Endothelial cell of umbilical vein (primary cell): ENCODE measurements at regions not wholly inside any gene's neighbourhood (a gene's known extent, or its start where the extent isn't known, plus 50 kb on each side); places are given as distances from the start of the nearest gene placed in this dataset.

ENCODE experiments used
- BruUV-seq: library from RNA; stranded (reverse); fragments of 400-500 nt; replicated peaks from 2 replicates; lab custom pipeline; 2021; lab: Mats Ljungman, UMichigan
- CTCF ChIA-PET: fragments of 300-600, 350-600 bp; sonication (Branson Sonifier 250); formaldehyde crosslinking; loops from one replicate; lab custom pipeline; 2021; ENCODE audit warnings: antibody characterized with exemption, inconsistent platforms; lab: Charles Lee
- POLR2A ChIA-PET: fragments of 300-600, 350-600 bp; sonication (Branson Sonifier 250); formaldehyde crosslinking; loops from one replicate; lab custom pipeline; 2021; ENCODE audit warnings: antibody characterized with exemption, inconsistent platforms; lab: Charles Lee
- DNase-seq: peaks from one replicate; pipeline ENCODE4 v3.0.0-alpha.2; 2011; ENCODE audit warnings: low read depth, low spot score
- FAIRE-seq: peaks from 2 replicates; lab custom pipeline; 2011; peaks lifted over from hg19 to GRCh38; lab: Jason Lieb, UNC
- H2AFZ ChIP-seq: 2 replicates; pipeline ENCODE4 v1.6.0; 2012; ENCODE audit warnings: low read depth, low read length, control low read depth, inconsistent platforms
- H3K27ac ChIP-seq: 2 replicates; pipeline ENCODE4 v1.5.1; 2011; ENCODE audit warnings: low read depth, mild to moderate bottlenecking, control low read depth, low read length, moderate library complexity; ENCODE audit not compliant: insufficient read depth
- H3K27me3 ChIP-seq, 2 experiments: 2 replicates each; pipeline versions ENCODE4 v1.6.0 to v1.6.1; 2011; ENCODE audit warnings: low read length in 2 of 2, mixed read lengths in 1 of 2; ENCODE audit not compliant: control insufficient read depth in 2 of 2, insufficient read depth in 2 of 2
- H3K36me3 ChIP-seq, 2 experiments: 2 replicates in 1 of 2; 3 replicates in 1 of 2; pipeline ENCODE4 v1.5.1; 2011; ENCODE audit warnings: low read length in 2 of 2, mild to moderate bottlenecking in 1 of 2, moderate library complexity in 1 of 2; ENCODE audit not compliant: control insufficient read depth in 2 of 2, insufficient read depth in 2 of 2; ENCODE audit errors: extremely low read depth in 1 of 2
- H3K4me1 ChIP-seq: 3 replicates; pipeline ENCODE4 v1.5.1; 2011; ENCODE audit warnings: mild to moderate bottlenecking, low read length; ENCODE audit not compliant: control insufficient read depth, insufficient read depth; ENCODE audit errors: extremely low read depth
- H3K4me2 ChIP-seq: 2 replicates; pipeline ENCODE4 v1.6.1; 2011; ENCODE audit warnings: low read length, control low read depth, mixed read lengths; ENCODE audit not compliant: insufficient read depth
- H3K4me3 ChIP-seq, 3 experiments: fragments of 200-600 bp in 1 of 3; sonication (generic), shearing (Covaris generic) in 1 of 3; replicated peaks in 1 of 3; 2 replicates each; pipeline ENCODE4 v1.5.1; 2011 to 2016; ENCODE audit warnings: control low read depth in 3 of 3, low read length in 3 of 3, mild to moderate bottlenecking in 2 of 3, inconsistent platforms in 1 of 3, low read depth in 1 of 3, moderate library complexity in 1 of 3; ENCODE audit not compliant: insufficient read depth in 1 of 3
- H3K79me2 ChIP-seq: 2 replicates; pipeline ENCODE4 v1.6.0; 2012; ENCODE audit warnings: low read length, inconsistent platforms; ENCODE audit not compliant: control insufficient read depth, insufficient read depth
- H3K9ac ChIP-seq: replicated peaks from 2 replicates; pipeline ENCODE3; 2011; ENCODE audit warnings: low read length, control low read depth; ENCODE audit not compliant: insufficient read depth; ENCODE audit errors: extremely low read depth
- H3K9me1 ChIP-seq: replicated peaks from 3 replicates; pipeline ENCODE4 v1.6.0; 2011; ENCODE audit warnings: mild to moderate bottlenecking, low read length; ENCODE audit not compliant: control insufficient read depth, insufficient read depth; ENCODE audit errors: extremely low read depth
- H3K9me3 ChIP-seq: replicated peaks from 2 replicates; pipeline ENCODE4 v1.5.1; 2012; ENCODE audit warnings: low read length, inconsistent platforms; ENCODE audit not compliant: control insufficient read depth, insufficient read depth
- H4K20me1 ChIP-seq: replicated peaks from 2 replicates; pipeline ENCODE3; 2011; ENCODE audit warnings: mild to moderate bottlenecking, low read length; ENCODE audit not compliant: control insufficient read depth, insufficient read depth; ENCODE audit errors: extremely low read depth
- CTCF ChIP-seq, 2 donors: IDR thresholded peaks; 1 replicate in 1 of 2; 2 replicates in 1 of 2; pipeline ENCODE4 v1.5.1; 2011; ENCODE audit warnings: low read length in 2 of 2, mild to moderate bottlenecking in 2 of 2, moderate library complexity in 2 of 2, control low read depth in 1 of 2, inconsistent platforms in 1 of 2, low read depth in 1 of 2; ENCODE audit not compliant: insufficient read depth in 1 of 2; ENCODE audit errors: extremely low read depth in 1 of 2
- EZH2 ChIP-seq: IDR thresholded peaks from 2 replicates; pipeline ENCODE4 v1.6.1; 2012; ENCODE audit warnings: borderline replicate concordance, low read depth, mild to moderate bottlenecking, moderate library complexity, low read length, inconsistent platforms; ENCODE audit not compliant: severe bottlenecking
- FOS ChIP-seq: IDR thresholded peaks from 2 replicates; pipeline ENCODE4 v1.6.1; 2011; ENCODE audit warnings: mild to moderate bottlenecking, low read length, moderate library complexity, borderline replicate concordance; ENCODE audit not compliant: insufficient read depth
- GATA2 ChIP-seq: IDR thresholded peaks from 2 replicates; pipeline ENCODE4 v1.7.0; 2011; ENCODE audit warnings: low read depth, mild to moderate bottlenecking, moderate library complexity, mixed read lengths, low read length; ENCODE audit not compliant: insufficient read length, insufficient read depth
- JUN ChIP-seq: IDR thresholded peaks from 2 replicates; pipeline ENCODE4 v1.6.1; 2011; ENCODE audit warnings: borderline replicate concordance, low read depth; ENCODE audit not compliant: insufficient read length, insufficient read depth
- MAX ChIP-seq: IDR thresholded peaks from 2 replicates; pipeline ENCODE4 v1.6.1; 2011; ENCODE audit not compliant: insufficient read depth, insufficient read length
- MYC ChIP-seq: IDR thresholded peaks from one replicate; pipeline ENCODE4 v1.6.1; 2011; ENCODE audit warnings: mild to moderate bottlenecking, low read depth, low read length
- POLR2A ChIP-seq: IDR thresholded peaks from 2 replicates; pipeline ENCODE4 v1.6.1; 2012; ENCODE audit warnings: low read depth, mild to moderate bottlenecking, control low read depth, low read length
- POLR2AphosphoS5 ChIP-seq: IDR thresholded peaks from 2 replicates; pipeline ENCODE4 v1.6.1; 2012; ENCODE audit warnings: low read depth, mild to moderate bottlenecking, control low read depth, low read length, moderate library complexity; ENCODE audit not compliant: insufficient read depth
- dilution Hi-C: fragments of 300-500 bp; cut with MboI; formaldehyde crosslinking; loops from one replicate; pipeline ENCODE4 v1.15.0; 2019; ENCODE audit warnings: low sequenced_read_pairs; ENCODE audit not compliant: extremely low pct_ligation_motif_present
- intact Hi-C: fragments of 100-400 bp; cut with micrococcal nuclease; formaldehyde crosslinking; loops from one replicate; pipeline ENCODE4 v1.10.0; 2022

DNA sequence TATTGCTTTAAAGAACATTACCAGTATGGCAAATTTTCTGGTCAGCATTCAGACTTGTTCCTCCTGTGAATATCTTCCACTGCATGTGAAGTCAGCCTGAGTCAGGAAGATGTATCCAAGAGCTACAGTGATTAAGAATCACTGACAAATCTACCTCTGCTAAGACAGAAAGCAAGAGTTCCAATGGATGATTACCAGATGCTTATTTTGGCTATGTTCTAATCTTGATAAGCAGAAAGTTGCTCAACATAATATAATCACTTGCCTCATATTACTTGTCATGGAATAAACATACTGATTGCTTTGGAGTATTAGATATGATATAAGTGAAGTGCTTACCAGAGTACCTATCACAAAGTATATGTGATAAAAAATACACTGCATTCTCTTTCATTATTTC lies 738.1 kb downstream of the ADGRL2 start:
- no peaks in the 10 kb centered on the region for H3K9me1 ChIP-seq
- H3K79me2 ChIP-seq: no peaks in the 10 kb centered on the region
- no peaks in the 10 kb centered on the region for H3K9me3 ChIP-seq
- POLR2A ChIA-PET: no interaction called here
- H3K36me3 ChIP-seq: no peaks in the 10 kb centered on the region
- H3K27me3 ChIP-seq: no peaks in the 10 kb centered on the region
- FAIRE-seq (no peak), DNase-seq (peak; percentile 18)
- CTCF ChIA-PET: no interaction called here
- H2AFZ ChIP-seq: no peak overlapping the region
- no peak overlapping the region for H3K4me3 ChIP-seq
- dilution Hi-C loops: no loop called here
- H4K20me1 ChIP-seq: no peaks in the 10 kb centered on the region
- BruUV-seq: no TSS peak
- H3K4me1 ChIP-seq: no peaks in the 10 kb centered on the region
- intact Hi-C loops: no loop called here
- no peak overlapping the region for H3K4me2 ChIP-seq
- TF ChIP-seq CTCF (IDR thresholded peaks at IDR 0.05; ENCODE audit: extremely low read depth in 1 of 2, insufficient read depth in 1 of 2, low read depth in 1 of 2, low read length in 2 of 2) (no peak), FOS (no peak), GATA2 (no peak), MAX (no peak), MYC (no peak), POLR2AphosphoS5 (no peak), EZH2 (no peak), JUN (no peak), POLR2A (no peak)
- no peak overlapping the region for H3K27ac ChIP-seq
- H3K9ac ChIP-seq: no peak overlapping the region
